HG03039 (cell line): ENCODE measurements at regions not wholly inside any gene's neighbourhood (a gene's known extent, or its start where the extent isn't known, plus 50 kb on each side); places are given as distances from the start of the nearest gene placed in this dataset.
"Not testable (repeated sequence)": the region's sequence is repeated elsewhere in the genome, so short reads cannot be mapped to it uniquely, and the experiment has no call there.

Experiments used
- ATAC-seq: cut with Tn5 transposase; IDR thresholded peaks from one replicate; pipeline ENCODE4 v1.9.1; 2021; ENCODE audit warnings: mild to moderate bottlenecking, moderate library complexity; ENCODE audit not compliant: unreplicated experiment

- ATAC-seq, result no peak
These were observed 1435.9 kb downstream of the OTOL1 start for GRCh38 chr3:162932503-162932902.

- ATAC-seq, result no peak
These were observed 1437.0 kb downstream of the OTOL1 start for GRCh38 chr3:162933656-162934055.

- ATAC-seq, result no peak
These were observed 1440.1 kb downstream of the OTOL1 start for GRCh38 chr3:162936706-162937105.

GRCh38 chr3:162938083-162938482, 1441.5 kb downstream of the OTOL1 start:
- no peak for ATAC-seq

- ATAC-seq, result no peak
These were observed 1449.0 kb downstream of the OTOL1 start for GRCh38 chr3:162945626-162946025.

- no peak for ATAC-seq
These were observed 1460.1 kb downstream of the OTOL1 start for GRCh38 chr3:162956711-162957110.

GRCh38 chr3:162960269-162960668, 1463.7 kb downstream of the OTOL1 start:
- ATAC-seq, result no peak

- ATAC-seq, result no peak
These were observed 1473.7 kb downstream of the OTOL1 start for GRCh38 chr3:162970292-162970691.

- ATAC-seq, result no peak
These were observed 1475.1 kb downstream of the OTOL1 start for GRCh38 chr3:162971715-162972114.

- ATAC-seq, result no peak
These were observed 1476.9 kb downstream of the OTOL1 start for GRCh38 chr3:162973428-162973917.

GRCh38 chr3:162978136-162978535, 1481.5 kb downstream of the OTOL1 start:
- no peak for ATAC-seq

GRCh38 chr3:162984746-162985145, 1488.1 kb downstream of the OTOL1 start:
- ATAC-seq, result no peak

- not testable (repeated sequence) for ATAC-seq
These were observed 1490.6 kb downstream of the OTOL1 start for GRCh38 chr3:162987085-162987794.

GRCh38 chr3:162992741-162993140, 1496.1 kb downstream of the OTOL1 start:
- ATAC-seq, result no peak

- no peak for ATAC-seq
These were observed 1497.6 kb downstream of the OTOL1 start for GRCh38 chr3:162994165-162994564.

- ATAC-seq, result no peak
These were observed 1499.8 kb downstream of the OTOL1 start for GRCh38 chr3:162996368-162996767.

- no peak for ATAC-seq
These were observed 1501.6 kb downstream of the OTOL1 start for GRCh38 chr3:162998205-162998604.

- no peak for ATAC-seq
These were observed 1515.0 kb downstream of the OTOL1 start for GRCh38 chr3:163011596-163011995.

- ATAC-seq, result no peak
These were observed 1519.6 kb downstream of the OTOL1 start for GRCh38 chr3:163016251-163016650.

- no peak for ATAC-seq
These were observed 1521.5 kb downstream of the OTOL1 start for GRCh38 chr3:163018067-163018466.

GRCh38 chr3:163018664-163019063, 1522.1 kb downstream of the OTOL1 start:
- no peak for ATAC-seq

- no peak for ATAC-seq
These were observed 1522.7 kb downstream of the OTOL1 start for GRCh38 chr3:163019260-163019659.

GRCh38 chr3:163033652-163034051, 1537.0 kb downstream of the OTOL1 start:
- no peak for ATAC-seq
